Vagina (tissue), 2 donors: ENCODE measurements at regions not wholly inside any gene's neighbourhood (a gene's known extent, or its start where the extent isn't known, plus 50 kb on each side); places are given as distances from the start of the nearest gene placed in this dataset.

Experiments
- DNase-seq, 2 donors: peaks; one replicate each; pipeline ENCODE4 v3.0.0-alpha.2; 2017; ENCODE audit errors: extremely low spot score in 2 of 2
- H3K27ac ChIP-seq: fragments of 200-600 bp; sonication (generic); one replicate; pipeline ENCODE4 v1.5.1; 2019
- H3K27me3 ChIP-seq: fragments of 200-600 bp; sonication (generic); one replicate; pipeline ENCODE4 v1.5.1; 2019
- H3K36me3 ChIP-seq, 2 donors: fragments of 200-600 bp; sonication (generic); one replicate each; pipeline ENCODE4 v1.5.1; 2017 to 2019
- H3K4me1 ChIP-seq: fragments of 200-600 bp; sonication (generic); one replicate; pipeline ENCODE4 v1.5.1; 2019
- H3K4me3 ChIP-seq, 2 donors: fragments of 200-600 bp; sonication (generic); 1 replicate in 1 of 2; 2 replicates in 1 of 2; pipeline ENCODE4 v1.5.1; 2016 to 2019
- H3K9me3 ChIP-seq: fragments of 200-600 bp; sonication (generic); one replicate; pipeline ENCODE4 v1.5.1; 2019
- POLR2A ChIP-seq, 2 donors: fragments of 450-650 bp; IDR thresholded peaks; one replicate each; pipeline ENCODE4 v1.6.1; 2017; ENCODE audit warnings: antibody characterized with exemption in 2 of 2, mild to moderate bottlenecking in 2 of 2, moderate library complexity in 2 of 2
- POLR2AphosphoS5 ChIP-seq, 2 donors: sonication (generic); formaldehyde crosslinking; IDR thresholded peaks; one replicate each; pipeline ENCODE4 v1.9.0; 2017; ENCODE audit warnings: antibody characterized with exemption in 2 of 2, mild to moderate bottlenecking in 2 of 2, low read depth in 1 of 2; ENCODE audit not compliant: insufficient read depth in 1 of 2
- intact Hi-C: fragments of 100-400 bp; cut with DNase I; formaldehyde crosslinking; loops from one replicate; pipeline ENCODE4 v1.15.1; 2023
- TF ChIP-seq, protein P1 (sequence below), 3 experiments: fragments of 450-650 bp in 2 of 3; fragments of 200-600 bp in 1 of 3; sonication (generic) in 1 of 3; IDR thresholded peaks; one replicate each; pipeline ENCODE4 v1.5.1; 2017 to 2019; ENCODE audit warnings: antibody characterized with exemption in 3 of 3, mild to moderate bottlenecking in 2 of 3, moderate library complexity in 2 of 3

DNA sequence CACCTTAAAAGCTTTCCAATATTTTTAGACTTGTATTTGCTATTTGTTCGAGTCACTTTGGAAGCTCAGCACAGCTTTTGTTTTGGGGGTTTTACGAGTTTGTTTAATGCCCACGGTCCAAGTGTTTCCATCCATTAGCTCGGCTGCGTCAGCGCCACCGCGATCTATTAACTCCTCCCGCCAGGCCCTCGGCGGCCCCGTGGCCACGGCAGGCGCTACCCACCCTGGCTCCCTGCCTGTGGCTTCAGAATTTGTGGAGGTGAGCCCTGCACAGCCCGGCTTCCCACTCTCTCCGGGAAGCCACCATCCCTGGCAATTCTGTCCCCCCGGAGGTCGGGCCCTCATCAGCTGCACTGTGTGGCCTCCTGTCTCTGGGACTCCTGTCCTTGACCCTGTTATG is 648.5 kb downstream of the BRD1 start:
- TF ChIP-seq POLR2A (IDR thresholded peaks at IDR 0.05) (no peak), POLR2AphosphoS5 (IDR thresholded peaks at IDR 0.05; ENCODE audit: insufficient read depth in 1 of 2, low read depth in 1 of 2) (no peak)
- TF ChIP-seq, protein P1, sequence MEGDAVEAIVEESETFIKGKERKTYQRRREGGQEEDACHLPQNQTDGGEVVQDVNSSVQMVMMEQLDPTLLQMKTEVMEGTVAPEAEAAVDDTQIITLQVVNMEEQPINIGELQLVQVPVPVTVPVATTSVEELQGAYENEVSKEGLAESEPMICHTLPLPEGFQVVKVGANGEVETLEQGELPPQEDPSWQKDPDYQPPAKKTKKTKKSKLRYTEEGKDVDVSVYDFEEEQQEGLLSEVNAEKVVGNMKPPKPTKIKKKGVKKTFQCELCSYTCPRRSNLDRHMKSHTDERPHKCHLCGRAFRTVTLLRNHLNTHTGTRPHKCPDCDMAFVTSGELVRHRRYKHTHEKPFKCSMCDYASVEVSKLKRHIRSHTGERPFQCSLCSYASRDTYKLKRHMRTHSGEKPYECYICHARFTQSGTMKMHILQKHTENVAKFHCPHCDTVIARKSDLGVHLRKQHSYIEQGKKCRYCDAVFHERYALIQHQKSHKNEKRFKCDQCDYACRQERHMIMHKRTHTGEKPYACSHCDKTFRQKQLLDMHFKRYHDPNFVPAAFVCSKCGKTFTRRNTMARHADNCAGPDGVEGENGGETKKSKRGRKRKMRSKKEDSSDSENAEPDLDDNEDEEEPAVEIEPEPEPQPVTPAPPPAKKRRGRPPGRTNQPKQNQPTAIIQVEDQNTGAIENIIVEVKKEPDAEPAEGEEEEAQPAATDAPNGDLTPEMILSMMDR (IDR thresholded peaks at IDR 0.05) = no peak
- H3K9me3 ChIP-seq = no peaks in the 10 kb centered on the region
- no peak for DNase-seq
- intact Hi-C loops = no loop called here
- H3K4me1 ChIP-seq = no peaks in the 10 kb centered on the region
- no peaks in the 10 kb centered on the region for H3K27me3 ChIP-seq
- no peak overlapping the region for H3K4me3 ChIP-seq
- no peaks in the 10 kb centered on the region for H3K36me3 ChIP-seq
- no peak overlapping the region for H3K27ac ChIP-seq

DNA sequence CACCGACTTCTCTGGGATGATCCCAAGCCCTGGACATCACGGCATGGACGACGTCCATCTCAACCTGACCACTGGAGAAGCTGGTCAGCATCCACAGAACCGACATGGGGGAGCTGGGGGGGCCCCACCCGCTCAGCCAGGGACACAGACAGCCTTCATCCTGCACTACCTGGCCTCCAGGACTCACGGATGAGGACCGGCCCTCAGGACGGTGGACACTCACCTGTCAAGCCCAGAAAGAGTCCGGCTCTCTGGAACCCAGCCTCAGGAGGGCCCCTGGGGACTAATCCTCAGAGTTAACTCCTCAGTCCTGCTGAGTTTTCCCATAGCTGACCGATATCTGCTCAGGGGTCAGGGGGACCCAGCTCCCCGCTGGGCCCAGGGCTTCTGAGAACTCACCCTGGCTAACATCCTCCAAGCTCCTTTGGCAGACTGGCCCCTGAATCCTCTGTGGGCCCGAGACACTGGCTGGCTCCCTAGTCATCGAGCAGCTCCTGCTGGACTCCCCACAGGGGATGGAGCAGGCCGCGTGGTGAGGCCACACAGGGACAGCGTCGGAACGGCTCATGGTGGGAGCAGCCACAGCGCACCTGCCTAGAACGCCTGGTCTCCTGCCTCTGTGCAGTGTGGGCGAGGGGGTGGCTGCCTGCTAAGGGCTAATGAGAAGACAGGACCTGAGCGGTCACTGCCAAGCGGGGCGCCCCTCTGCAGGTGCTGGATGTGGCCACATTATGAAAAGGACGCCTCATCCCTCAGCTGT is 649.2 kb downstream of the BRD1 start:
- DNase-seq = no peak
- Histone ChIP-seq H3K27me3 (no peaks in the 10 kb centered on the region), H3K4me1 (no peaks in the 10 kb centered on the region), H3K27ac (no peak overlapping the region), H3K4me3 (no peak overlapping the region), H3K36me3 (no peaks in the 10 kb centered on the region), H3K9me3 (no peaks in the 10 kb centered on the region)
- TF ChIP-seq POLR2AphosphoS5 (IDR thresholded peaks at IDR 0.05; ENCODE audit: insufficient read depth in 1 of 2, low read depth in 1 of 2) (no peak), POLR2A (IDR thresholded peaks at IDR 0.05) (no peak)
- TF ChIP-seq, protein P1 (IDR thresholded peaks at IDR 0.05) = no peak
- intact Hi-C loops = no loop called here

DNA sequence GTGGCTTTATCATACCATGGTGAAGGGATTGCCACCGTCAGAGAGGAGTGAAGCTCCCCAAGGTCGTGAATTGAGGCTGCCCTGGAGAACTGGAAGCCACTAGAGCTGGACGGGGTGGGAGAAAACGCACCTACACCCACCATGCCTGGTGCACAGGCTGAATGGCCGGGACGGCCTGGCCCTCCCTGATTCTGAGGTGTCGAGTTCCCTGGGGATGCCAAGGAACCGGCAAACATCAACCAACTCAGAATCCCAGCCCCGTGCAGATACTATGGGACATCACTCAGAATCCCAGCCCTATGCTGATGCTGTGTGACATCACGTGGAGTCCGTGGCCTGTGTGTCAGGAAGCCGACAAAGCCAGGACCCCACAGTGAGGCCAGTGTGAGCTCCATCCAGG is 650.0 kb downstream of the BRD1 start:
- TF ChIP-seq POLR2A (IDR thresholded peaks at IDR 0.05) (no peak), POLR2AphosphoS5 (IDR thresholded peaks at IDR 0.05; ENCODE audit: insufficient read depth in 1 of 2, low read depth in 1 of 2) (no peak)
- TF ChIP-seq, protein P1 (IDR thresholded peaks at IDR 0.05) = no peak

DNA sequence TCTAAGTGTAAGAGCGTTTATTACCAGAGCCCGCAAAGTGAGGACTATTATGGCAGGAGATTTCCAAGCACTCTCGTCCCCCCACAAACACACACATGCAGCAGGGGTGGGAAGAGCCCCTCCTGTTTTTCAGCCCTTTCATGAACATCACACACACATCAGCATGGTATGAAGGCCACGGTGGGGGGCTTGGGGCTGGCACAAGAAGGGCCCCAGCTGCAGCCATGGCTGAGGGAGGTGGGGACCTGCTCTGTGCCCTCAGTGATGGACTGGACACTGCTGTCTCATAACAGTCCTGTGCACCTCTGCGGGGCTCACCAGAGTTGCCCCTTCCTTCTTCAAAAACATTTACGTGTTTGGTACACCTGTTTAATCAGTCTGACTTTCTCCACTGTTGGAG is 650.7 kb downstream of the BRD1 start:
- intact Hi-C loops = no loop called here
- no peaks in the 10 kb centered on the region for H3K36me3 ChIP-seq
- no peaks in the 10 kb centered on the region for H3K4me1 ChIP-seq
- no peak overlapping the region for H3K4me3 ChIP-seq
- H3K9me3 ChIP-seq = no peaks in the 10 kb centered on the region
- no peak for TF ChIP-seq POLR2A (IDR thresholded peaks at IDR 0.05)
- H3K27ac ChIP-seq = no peak overlapping the region
- DNase-seq = no peak
- no peaks in the 10 kb centered on the region for H3K27me3 ChIP-seq

More for the DNA sequence above, 650.0 kb downstream of the BRD1 start:
- Histone ChIP-seq H3K4me1 (no peaks in the 10 kb centered on the region), H3K27me3 (no peaks in the 10 kb centered on the region), H3K36me3 (no peaks in the 10 kb centered on the region), H3K9me3 (no peaks in the 10 kb centered on the region), H3K4me3 (no peak overlapping the region), H3K27ac (no peak overlapping the region)
- no peak for DNase-seq
- intact Hi-C loops = no loop called here

DNA sequence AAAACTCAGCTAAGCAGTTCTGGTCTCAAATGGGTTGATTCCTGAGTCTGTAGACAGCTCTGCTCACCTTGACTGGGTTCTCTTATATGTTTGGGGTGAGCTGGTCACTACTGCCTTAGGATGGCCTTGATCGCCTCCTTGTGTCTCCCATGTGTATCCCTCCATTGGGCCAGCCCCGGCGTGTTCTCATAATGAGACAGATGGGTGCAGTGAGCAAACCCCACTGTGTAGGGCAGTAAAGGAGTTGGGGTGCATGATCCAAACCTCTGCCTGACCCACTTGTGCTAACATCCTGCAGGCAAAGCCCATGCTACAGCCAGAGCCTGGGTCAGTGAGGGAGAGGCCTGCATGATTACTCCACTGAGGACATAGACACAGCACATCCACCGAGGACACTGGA is 657.6 kb downstream of the BRD1 start:
- no peak overlapping the region for H3K27ac ChIP-seq
- DNase-seq = no peak
- H3K4me1 ChIP-seq = no peaks in the 10 kb centered on the region
- H3K9me3 ChIP-seq = no peaks in the 10 kb centered on the region
- no peak overlapping the region for H3K4me3 ChIP-seq
- intact Hi-C loops = no loop called here
- no peaks in the 10 kb centered on the region for H3K27me3 ChIP-seq
- no peaks in the 10 kb centered on the region for H3K36me3 ChIP-seq
- TF ChIP-seq POLR2A (IDR thresholded peaks at IDR 0.05) (no peak), POLR2AphosphoS5 (IDR thresholded peaks at IDR 0.05; ENCODE audit: insufficient read depth in 1 of 2, low read depth in 1 of 2) (no peak)
- TF ChIP-seq, protein P1 (IDR thresholded peaks at IDR 0.05) = no peak
